IPS-NIHi11 (cell line): ENCODE measurements at regions not wholly inside any gene's neighbourhood (a gene's known extent, or its start where the extent isn't known, plus 50 kb on each side); places are given as distances from the start of the nearest gene placed in this dataset.
"Not testable (repeated sequence)": the region's sequence is repeated elsewhere in the genome, so short reads cannot be mapped to it uniquely, and the experiment has no call there.

Experiments
- DNase-seq: peaks from one replicate; pipeline ENCODE4 v3.0.0; 2012; ENCODE audit warnings: mixed read lengths, low spot score

DNA sequence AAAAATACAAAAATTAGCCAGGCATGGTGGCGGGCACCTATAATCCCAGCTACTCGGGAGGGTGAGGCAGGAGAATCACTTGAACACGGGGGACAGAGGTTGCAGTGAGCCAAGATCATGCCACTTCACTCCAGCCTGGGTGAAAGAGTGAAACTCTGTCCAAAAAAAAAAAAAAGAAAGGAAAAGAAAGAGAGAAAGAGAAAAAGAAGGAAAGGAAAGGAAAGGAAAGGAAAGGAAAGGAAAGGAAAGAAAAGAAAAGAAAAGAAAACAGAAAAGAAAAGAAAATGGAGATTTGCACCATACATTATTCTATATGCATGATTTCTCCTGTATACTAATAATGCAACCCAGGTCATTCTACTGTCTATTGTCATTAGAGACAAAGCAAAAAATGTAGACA is 421.5 kb downstream of the PCDH19 start:
- DNase-seq = not testable (repeated sequence)

DNA sequence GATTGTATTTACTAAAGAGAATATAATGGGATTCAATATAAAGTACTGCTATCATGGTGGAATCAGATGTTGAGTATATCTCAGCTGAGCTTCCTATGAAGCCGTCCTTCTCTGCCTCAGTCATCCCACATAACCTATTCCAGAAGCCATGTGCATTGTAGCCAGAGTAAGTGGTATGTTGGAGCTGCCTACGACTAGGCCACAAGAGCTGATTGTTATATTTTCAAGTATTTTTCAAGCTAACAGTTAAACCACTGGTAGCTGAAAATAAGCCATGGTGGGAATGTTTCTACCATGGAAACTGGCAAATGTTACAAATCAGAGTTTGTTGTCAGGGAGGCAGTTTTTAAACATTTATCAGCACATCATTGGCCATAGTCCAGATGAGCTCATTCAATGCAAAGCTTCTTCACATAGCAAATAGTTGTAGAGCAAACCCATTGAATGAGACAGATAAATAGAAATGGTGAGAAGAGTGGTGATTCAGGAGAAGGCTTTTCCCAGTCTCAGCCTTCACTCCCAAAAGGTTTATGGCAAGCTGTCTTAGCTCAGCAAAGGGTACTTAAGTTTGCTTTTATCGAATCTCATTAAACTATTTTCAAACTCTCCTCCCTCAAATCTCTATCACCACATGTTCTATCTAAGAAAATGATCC is 436.4 kb downstream of the PCDH19 start:
- no peak for DNase-seq

DNA sequence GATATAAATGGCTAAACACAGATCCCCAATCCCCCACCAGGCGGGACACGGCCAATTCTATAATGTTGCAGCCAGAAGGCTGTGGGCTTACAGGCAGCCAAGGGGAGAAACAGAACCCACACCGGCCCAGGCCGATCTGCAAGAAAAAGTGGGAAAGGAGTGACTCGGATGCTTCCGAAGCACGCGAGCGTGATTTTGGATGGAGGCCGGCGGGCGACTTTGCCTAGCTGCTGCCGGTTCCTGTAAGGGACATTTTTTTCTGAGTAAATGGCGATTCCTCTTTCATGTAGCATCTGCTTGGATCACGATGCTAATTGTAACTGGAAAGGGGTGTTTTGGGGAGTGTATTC is 470.2 kb downstream of the PCDH19 start:
- no peak for DNase-seq

DNA sequence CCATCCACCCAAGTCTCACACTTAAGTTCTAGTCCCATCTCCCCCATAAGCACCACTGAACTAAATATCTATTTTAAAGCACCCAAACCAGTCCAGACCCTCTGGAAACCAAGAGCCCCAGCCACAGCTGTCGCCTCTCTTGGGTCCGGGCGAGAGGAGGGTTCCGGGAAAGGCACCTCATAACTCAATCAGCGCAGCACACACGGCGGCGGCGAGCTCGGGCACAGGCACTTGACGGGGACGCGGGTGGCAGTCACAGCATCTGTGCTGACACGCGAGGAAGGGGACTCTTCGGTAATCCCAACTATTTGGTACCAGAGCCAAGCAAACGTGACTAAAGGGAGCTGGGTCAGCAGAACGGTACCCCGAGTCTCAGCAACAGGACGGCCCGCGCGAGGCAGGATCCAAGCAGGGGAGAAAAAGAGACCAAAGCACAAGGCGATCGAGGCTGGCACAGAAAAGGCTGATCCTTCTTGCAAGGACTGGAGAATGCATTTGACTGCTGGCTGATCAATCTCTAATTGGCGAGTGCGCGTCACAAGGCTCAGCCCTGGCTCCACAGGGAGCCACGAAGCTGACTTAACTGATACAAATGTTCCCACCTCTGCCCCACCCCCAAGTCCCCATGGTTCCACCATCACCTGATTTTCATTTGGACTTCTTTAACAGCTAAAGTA is 470.7 kb downstream of the PCDH19 start:
- not testable (repeated sequence) for DNase-seq

DNA sequence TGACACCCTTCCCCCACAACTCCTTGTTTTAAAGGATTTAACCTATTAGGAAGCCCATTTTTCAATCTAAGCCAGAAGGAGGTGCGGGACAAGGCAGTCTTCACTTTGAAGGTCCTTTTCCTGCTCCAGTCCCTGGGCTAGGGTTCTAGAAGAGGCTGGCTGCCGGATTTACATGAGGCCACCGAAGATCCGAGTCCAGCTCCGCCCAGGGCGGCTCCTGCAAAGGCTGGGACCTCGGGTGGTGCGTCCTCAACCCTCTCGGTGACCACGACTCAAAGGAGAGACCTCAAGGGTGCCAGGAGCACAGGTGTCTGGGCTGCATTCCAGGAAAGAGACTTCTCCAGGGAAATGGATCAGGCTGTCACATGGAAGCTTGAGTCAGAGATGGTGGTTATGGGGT is 471.6 kb downstream of the PCDH19 start:
- DNase-seq = no peak

DNA sequence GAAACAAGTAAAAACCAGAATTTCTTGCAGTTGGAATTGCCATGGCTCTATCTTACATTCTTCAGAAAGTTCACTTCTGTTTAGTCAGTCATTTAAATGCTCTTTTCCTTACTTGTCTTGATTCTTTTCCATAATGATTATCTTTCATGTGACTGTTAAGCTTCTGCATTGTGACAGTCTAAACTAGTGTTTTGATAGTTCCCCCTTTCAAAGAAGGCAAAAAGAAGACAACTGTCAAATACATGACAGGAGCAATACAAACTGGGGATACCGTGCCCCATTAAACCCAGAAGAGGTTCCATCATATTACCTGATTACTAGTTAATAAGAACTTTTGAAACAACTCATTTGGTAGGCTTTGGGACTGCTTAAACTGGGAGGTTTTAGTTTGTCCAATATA is 476.2 kb downstream of the PCDH19 start:
- no peak for DNase-seq

DNA sequence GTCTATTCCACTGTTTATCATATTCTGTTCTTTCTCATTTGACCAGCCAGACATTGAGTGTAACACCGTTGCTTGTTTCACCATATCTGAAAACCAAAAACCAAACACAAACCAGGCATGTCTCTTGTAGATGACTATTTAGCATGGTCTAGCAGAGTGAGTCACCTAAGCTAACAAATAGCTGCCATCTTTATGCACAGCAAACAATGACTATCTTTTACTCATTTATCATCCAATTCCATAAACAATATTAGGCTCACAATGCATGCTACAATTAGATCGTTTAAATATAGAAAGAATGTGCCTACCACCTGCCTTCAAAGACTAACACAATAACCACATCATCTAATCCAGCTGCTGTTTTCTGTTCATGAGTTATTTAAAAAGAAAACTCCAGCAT is 495.4 kb downstream of the PCDH19 start:
- DNase-seq = no peak

DNA sequence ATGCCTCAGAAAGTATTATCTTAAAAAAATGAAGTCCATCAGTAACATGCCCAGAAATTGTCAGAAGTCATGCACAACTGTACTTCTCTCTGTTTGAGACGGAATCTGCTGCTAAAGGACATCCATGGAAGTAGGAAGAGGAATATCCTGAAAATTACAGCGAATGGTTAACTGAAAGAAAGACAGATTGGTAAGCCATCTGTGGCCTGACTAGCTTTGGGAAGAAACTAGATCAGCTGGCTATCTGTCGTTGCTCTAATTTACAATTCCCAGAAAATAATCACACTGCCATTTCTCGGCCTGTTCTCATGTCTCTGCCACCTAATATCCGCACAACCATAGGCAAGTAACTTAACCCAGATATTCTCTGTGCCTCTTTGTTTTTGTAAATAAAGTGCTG is 496.5 kb downstream of the PCDH19 start:
- DNase-seq = no peak

DNA sequence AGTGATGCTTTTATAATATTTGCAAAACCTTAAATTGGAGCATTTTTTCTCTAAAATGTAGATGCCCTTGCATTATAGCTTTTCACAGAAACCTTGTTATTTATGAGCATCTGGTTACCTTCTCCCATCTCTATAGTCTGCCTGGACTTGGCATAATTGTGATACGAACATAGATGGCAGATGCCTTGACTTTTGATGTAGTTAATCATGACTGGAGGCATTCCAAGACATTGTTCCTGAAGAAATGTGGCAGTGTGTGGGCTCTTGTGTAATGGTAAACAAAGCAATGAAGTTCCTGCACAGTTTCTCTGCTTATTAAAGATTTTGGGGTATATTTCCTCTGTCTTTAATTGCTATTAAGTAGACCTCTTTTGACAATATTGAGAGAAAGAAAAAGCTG is 500.1 kb downstream of the PCDH19 start:
- DNase-seq = no peak

DNA sequence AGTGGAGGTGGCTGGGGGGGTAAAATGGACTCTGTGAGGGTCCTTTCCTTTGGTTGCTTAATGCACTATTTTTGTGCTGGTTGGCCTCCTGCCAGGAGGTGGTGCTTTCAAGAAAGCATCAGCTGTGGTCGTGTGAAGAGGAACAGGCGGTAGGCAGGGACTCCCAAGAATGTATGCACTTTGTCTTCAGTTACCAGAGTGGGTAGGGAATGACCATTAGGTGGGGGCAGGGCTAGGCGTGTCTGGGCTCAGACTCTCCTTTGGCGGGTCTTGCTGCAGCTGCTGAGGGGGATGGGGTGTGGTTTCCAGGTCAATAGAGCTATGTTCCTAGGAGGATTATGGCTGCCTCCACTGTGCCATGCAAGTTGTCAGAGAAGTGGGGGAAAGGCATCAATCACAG is 509.0 kb downstream of the PCDH19 start:
- no peak for DNase-seq

DNA sequence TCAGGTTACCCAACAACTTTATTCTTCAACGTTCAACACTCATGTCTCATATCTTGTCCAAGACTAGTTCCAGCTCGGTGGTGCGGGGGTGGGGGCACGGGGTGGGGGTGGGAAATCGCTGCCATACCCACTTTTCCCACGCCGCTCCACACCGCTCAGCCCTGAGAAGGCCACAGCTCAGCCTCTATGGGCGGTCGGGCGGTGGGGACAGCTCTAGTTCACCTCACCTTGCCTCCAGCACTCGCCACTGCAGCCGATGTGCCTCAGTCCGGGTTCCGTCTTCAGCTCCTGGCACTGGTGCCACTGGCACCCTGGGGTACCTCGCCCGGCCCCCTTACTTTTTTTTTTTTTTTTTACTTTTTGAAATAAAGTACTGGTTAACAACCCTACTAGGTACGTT is 522.2 kb downstream of the PCDH19 start:
- no peak for DNase-seq

DNA sequence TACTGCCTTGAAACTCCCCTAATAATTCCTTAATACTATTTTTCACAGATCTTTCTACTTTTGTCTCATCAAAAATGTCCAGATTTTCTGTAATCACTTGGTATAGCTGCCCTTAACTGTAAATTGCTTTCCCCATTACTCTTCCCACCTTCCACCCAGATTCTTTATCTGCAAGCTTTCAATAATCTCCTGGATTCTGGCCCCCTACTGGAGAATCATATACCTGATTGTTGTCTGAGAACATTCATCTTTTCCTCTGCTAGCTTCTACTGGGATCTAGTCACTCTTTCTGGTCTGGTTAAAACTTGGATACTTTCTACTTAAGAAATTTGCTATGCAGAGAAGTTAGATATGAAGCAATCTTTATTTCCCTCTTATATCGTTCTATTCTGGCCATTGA is 552.6 kb downstream of the PCDH19 start:
- peak; percentile 2 for DNase-seq

DNA sequence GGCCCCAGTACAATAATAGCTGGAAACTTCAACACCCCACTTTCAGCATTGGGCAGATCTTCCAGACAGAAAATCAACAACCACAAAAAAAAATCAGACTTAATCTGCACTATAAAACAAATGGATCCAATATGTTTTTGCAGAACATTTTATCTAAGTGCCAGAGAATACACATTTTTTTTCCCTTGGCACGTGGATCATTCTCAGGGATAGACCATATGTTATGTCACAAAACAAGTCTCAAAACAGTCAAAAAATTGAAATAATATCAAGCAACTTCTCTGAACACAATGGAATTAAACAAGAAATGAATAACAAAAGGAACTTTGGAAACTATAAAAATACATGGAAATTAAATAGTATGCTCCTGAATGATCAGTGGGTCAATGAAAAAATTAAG is 576.3 kb downstream of the PCDH19 start:
- no peak for DNase-seq

DNA sequence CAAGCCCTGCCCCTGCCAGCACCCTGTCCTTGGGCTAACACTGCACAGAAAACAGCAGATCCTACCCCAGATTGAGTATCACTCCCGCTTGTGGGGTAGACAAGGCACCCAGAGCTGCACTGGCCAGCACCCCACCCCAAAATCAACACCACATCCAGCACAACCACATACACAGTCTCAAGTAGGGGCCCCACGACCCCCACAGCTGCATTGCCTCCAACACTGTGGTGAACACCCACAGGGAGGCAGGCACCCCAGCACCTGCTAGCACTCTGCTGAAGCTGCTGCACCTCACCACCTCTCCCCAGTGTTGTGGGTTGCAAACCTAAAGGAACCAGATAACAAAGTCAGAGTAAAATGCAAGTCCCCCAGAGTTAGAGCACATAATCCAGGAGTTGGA is 589.9 kb downstream of the PCDH19 start:
- no peak for DNase-seq

DNA sequence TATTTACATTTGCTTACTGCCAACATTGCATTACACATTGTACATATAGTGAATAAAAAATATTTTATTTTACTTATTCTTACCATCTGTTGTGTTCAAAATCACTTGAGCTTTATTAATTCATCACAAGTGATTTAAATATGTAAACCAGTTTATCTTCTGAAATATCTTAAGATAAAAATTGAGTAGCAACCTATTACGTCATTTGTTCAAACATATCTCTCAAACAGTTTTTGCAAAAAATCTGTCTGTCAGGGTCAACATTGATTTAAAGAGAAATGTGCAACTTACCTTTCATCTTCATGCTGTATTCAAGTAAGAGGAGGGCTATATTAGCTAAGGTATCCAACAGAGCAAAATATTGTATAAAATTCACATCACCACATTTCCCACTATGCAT is 610.1 kb downstream of the PCDH19 start:
- DNase-seq = no peak

DNA sequence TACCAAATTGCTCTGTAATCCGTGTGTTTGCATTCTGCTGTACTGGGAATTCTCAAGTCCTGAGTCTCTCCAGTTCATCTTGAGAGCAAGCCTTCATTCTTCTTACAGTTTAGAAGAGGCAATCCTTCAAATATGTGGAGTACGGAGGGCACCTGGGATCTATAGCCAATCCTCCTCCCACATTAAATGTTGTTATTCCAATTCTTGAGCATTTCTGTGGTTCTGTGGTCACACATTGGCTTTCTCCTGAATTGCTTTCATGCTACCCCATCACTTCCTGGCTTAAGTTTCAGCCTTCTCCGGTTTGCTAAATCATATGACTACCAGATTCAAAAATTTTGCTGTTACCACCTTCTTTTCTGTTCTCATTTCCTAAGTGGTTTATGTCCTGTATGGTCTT is 611.1 kb downstream of the PCDH19 start:
- DNase-seq = no peak

DNA sequence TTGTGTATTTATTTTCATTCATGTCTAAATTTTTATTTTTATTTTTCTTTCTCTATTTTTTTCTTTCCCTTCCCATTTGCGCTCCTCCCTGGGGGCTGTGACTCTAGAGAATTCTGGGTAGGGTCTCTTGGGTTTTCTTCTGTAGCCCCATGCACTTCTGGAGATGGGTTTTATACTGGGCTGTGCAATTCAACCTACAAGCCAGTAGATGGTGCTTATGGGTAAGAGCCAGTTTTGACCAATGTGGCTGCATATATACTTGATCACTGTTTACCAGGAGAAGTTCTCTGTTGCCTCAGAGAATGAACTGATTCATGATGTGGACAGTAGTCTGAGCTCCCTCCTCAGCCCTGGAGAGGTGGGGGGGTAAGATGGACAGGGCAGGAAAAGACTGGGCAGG is 614.6 kb downstream of the PCDH19 start:
- no peak for DNase-seq

DNA sequence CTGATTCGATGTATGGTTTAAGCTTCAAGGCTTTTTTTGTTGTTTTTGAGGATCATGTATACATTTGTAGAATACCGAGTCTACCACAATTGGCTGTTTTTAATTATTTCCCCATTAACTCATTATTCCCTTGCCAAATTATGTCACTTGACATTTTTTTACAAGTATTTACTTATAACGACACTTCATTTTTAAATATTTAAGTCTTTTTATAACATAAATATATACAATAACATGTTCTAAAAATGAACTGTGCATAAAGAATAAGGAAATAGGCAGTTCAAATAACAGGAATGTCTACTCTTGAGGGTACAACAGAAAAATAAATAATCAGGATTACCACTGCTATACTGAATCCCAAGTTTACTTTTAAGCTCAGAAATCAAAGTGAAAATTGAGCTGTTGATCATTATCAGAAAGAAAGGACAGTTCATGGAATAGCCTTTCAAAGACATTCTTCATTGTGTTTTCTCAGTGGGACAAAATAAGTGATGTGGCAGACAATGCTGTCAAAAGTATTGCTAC is 627.5 kb downstream of the PCDH19 start:
- DNase-seq = no peak

DNA sequence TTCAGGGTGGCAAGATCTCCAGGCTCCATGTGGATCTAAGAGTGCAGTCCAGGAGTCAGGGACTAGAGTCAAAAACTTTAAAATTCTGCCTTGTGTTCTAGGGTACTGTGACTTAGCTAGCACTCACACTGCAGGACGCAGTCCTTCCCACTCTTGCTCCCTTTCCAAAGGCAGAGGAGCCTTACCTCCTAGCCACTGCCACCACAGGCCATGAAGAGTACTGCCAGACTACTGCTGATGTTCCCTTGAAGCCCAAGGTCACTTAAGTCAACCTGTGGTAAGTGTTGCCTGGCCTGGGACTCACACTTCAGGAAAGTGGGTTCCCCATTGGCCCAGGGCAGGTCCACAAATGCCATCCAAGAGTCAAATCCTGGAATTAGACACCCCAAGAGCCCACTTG is 632.2 kb downstream of the PCDH19 start:
- DNase-seq = no peak

DNA sequence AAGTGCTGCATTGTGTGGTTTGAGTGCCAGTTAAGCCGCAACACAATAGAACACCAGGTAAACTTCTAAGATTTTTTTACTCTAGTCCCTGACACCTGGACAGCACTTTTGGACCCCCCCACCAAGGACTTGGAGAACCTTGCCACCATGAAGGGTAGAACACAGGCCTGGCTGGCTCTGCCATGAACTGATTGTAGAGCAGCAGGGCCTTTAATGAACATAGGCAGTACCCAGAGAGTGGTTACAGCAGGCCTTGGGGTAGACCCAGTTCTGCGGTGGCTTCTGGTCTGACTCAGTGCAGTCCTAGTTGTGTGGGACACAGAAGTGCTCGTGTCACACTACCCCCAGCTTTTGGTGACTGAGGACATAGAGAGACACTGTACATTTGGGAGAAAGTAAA is 648.3 kb downstream of the PCDH19 start:
- no peak for DNase-seq

DNA sequence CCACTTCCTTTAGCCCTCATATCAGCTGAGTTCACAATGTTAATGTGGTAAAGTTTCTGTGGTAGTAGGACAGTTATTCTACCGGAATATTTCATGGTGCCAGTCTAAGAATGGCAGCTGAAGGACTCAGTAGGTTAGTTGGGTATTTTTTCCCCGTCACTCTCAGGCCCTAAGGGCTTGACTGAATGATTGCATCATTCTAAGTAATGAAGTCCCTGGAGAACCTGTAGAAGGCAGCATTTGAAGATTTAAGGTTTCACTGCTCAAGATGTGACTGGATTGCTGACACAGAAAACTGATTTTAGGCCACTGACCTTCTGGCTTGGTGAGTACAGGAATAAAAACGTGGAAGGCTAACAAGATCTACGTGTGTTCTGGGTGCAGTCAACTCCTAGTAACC is 657.3 kb downstream of the PCDH19 start:
- no peak for DNase-seq

DNA sequence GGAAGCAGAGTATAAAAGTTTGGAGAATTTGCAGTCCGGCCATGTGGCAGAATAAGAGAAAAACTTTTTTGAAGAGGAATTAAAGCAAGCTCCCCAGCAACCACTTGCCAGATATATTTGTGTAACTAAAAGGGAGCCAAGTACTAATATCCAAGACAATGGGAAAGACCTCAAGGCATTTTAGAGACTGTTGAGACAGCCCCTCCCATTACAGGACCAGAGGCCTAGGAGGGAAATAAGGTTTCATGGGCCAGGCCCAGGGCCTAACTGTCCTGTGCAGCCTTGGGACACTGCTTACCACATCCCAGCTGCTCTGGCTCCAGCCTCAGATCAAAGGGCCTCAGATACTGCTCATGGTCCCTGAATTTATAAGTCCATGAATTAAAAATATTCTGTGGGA is 659.4 kb downstream of the PCDH19 start:
- peak; percentile 5 for DNase-seq

DNA sequence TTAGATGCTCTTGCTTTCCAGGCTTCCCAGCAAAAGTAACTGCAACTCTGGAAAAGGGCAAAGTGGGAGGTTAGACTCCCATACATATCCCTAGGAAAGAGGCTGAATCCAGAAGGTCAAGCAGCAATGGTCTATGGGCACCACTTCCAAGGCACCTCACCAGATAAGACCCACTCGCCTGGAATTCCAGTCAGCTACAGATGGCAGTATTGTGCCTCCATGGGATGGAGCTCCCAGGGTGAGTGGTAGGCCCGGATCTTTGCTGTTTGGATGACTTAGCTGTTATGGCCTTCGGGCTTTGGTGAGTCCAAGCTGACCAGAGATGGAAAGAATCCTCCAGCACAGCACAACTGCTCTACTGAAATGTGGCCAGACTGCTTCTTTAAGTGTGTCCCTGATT is 688.0 kb downstream of the PCDH19 start:
- DNase-seq = no peak

DNA sequence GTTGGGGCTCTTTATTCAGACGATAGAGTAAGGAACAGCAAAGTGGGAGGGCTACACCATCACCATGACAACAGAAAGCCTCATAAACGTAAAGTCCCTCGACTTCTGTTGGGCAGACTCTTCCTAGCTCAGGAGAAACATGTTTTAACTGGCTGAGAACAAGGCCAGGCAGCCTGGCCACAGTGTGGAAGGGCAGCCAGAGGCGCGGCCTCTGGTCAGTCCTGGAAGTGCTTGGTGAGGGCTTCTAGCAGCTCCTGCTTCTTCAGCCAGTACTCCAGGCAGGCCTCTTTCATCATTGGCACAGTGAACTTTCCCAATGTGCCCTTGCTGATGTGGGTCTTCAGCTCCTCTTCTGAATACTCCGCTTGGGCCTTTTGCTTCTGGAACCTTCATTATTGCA is 690.9 kb downstream of the PCDH19 start:
- DNase-seq = no peak
